Lower leg skin (tissue), 3 donors: ENCODE measurements at regions not wholly inside any gene's neighbourhood (a gene's known extent, or its start where the extent isn't known, plus 50 kb on each side); places are given as distances from the start of the nearest gene placed in this dataset.

ENCODE experiments used
- CTCF ChIP-seq, 3 donors: fragments of 450-650 bp; IDR thresholded peaks; one replicate each; pipeline ENCODE4 v1.5.1; 2016; ENCODE audit warnings: antibody characterized with exemption in 3 of 3, mild to moderate bottlenecking in 3 of 3, moderate library complexity in 2 of 3
- POLR2A ChIP-seq, 2 donors: fragments of 450-650 bp; IDR thresholded peaks; one replicate each; pipeline ENCODE4 v1.6.1; 2016 to 2017; ENCODE audit warnings: antibody characterized with exemption in 2 of 2, mild to moderate bottlenecking in 1 of 2, moderate library complexity in 1 of 2

- no peak for TF ChIP-seq POLR2A (IDR thresholded peaks at IDR 0.05)
- no peak for TF ChIP-seq CTCF (IDR thresholded peaks at IDR 0.05)
These were observed 73.7 kb upstream of the NRIP1 start for GRCh38 chr21:15138490-15138889.
